Lower lobe of right lung (tissue), 2 donors: ENCODE measurements at regions not wholly inside any gene's neighbourhood (a gene's known extent, or its start where the extent isn't known, plus 50 kb on each side); places are given as distances from the start of the nearest gene placed in this dataset. TPM values are rescaled to one million over a fixed set of nuclear protein-coding genes. Genes with fewer than 3 reads are reported as not detected.

Source experiments
- ATAC-seq, 2 donors: fragments of 200-7000 bp; cut with Tn5 transposase; one replicate each; pipeline ENCODE4 v1.9.1; 2020 to 2022; ENCODE audit warnings: mild to moderate bottlenecking in 2 of 2, moderate library complexity in 2 of 2
- DNase-seq: peaks from one replicate; pipeline ENCODE4 v3.0.0-alpha.2; 2020
- H3K27ac ChIP-seq: fragments of 200-600 bp; one replicate; pipeline ENCODE4 v1.8.0; 2022
- H3K27me3 ChIP-seq: fragments of 200-600 bp; one replicate; pipeline ENCODE4 v1.8.0; 2022; ENCODE audit warnings: low read depth
- H3K36me3 ChIP-seq: fragments of 200-600 bp; one replicate; pipeline ENCODE4 v1.8.0; 2022; ENCODE audit warnings: mild to moderate bottlenecking
- H3K4me1 ChIP-seq: fragments of 200-600 bp; one replicate; pipeline ENCODE4 v1.8.0; 2022
- H3K4me3 ChIP-seq: fragments of 200-600 bp; one replicate; pipeline ENCODE4 v1.8.0; 2022; ENCODE audit warnings: mild to moderate bottlenecking
- H3K9me3 ChIP-seq: fragments of 200-600 bp; one replicate; pipeline ENCODE4 v1.8.0; 2022
- CTCF ChIP-seq: fragments of 200-600 bp; IDR thresholded peaks from one replicate; pipeline ENCODE4 v1.8.0; 2022; ENCODE audit warnings: antibody characterized with exemption, mild to moderate bottlenecking
- intact Hi-C: fragments of 100-400 bp; cut with DNase I; formaldehyde crosslinking; loops from one replicate; pipeline ENCODE4 v1.11.0; 2022
- microRNA-seq: library from miRNA; unstranded; fragments of <30 nt; microRNA quantifications from one replicate; pipeline ENCODE4 v1.2.0, GENCODE V29; 2020; ENCODE audit warnings: borderline number of aligned reads
- donor health status: DM: no; HTN: yes; CAD: no; lungs with severe emphysema.

DNA sequence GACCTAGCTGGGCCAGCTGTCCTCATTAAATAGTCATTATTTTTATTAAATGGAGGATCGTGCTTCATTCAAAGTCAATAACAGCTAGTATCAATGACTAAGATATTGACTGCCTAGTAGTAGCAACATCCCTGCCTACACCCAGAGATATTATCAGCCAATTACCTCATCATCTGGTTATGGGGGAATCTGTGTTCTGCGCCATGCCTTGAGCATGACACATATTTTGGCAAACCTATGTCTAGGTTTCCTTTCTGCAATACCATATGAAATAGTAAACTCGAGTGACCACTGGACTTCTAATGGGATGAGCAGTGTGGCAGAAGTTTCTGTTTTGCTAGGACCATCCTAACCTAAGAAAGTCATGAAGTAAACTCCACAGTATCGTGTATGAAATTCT lies 50.0 kb upstream of the AADAT start:
- no peak overlapping the region for H3K4me3 ChIP-seq
- no peaks in the 10 kb centered on the region for H3K9me3 ChIP-seq
- H3K27ac ChIP-seq: no peak overlapping the region
- DNase-seq (no peak), ATAC-seq (no peak)
- no peaks in the 10 kb centered on the region for H3K36me3 ChIP-seq
- intact Hi-C loops: no loop called here
- no peaks in the 10 kb centered on the region for H3K4me1 ChIP-seq
- TF ChIP-seq CTCF: no peak
- H3K27me3 ChIP-seq: no peaks in the 10 kb centered on the region

Small RNAs in the stretch of these regions (microRNA-seq; reads per million reads assigned to microRNA genes)
- not detected for gene MIR6082
